H9 (cell line): ENCODE measurements at regions not wholly inside any gene's neighbourhood (a gene's known extent, or its start where the extent isn't known, plus 50 kb on each side); places are given as distances from the start of the nearest gene placed in this dataset.

Experiments used
- DNase-seq: peaks from one replicate; pipeline ENCODE4 v3.0.0-alpha.2; 2017
- H2AFZ ChIP-seq: one replicate; pipeline ENCODE4 v1.6.1; 2013; ENCODE audit warnings: mild to moderate bottlenecking, low read length, control low read depth, moderate library complexity
- H2AK5ac ChIP-seq: 2 replicates; pipeline ENCODE4 v1.6.1; 2013; ENCODE audit warnings: low read length, control low read depth, mixed read lengths; ENCODE audit not compliant: insufficient read length
- H2BK120ac ChIP-seq: one replicate; pipeline ENCODE4 v1.6.1; 2013; ENCODE audit warnings: low read depth, mild to moderate bottlenecking, low read length, control low read depth, inconsistent platforms; ENCODE audit not compliant: poor library complexity, severe bottlenecking
- H2BK12ac ChIP-seq: 2 replicates; pipeline ENCODE4 v1.6.1; 2013; ENCODE audit warnings: low read length, control low read depth, mixed read lengths, low read depth; ENCODE audit not compliant: insufficient read length
- H2BK15ac ChIP-seq: 2 replicates; pipeline ENCODE4 v1.6.1; 2013; ENCODE audit warnings: low read depth, low read length, control low read depth
- H2BK20ac ChIP-seq: one replicate; pipeline ENCODE4 v1.6.1; 2013; ENCODE audit warnings: low read depth, mild to moderate bottlenecking, low read length, control low read depth, inconsistent platforms; ENCODE audit not compliant: poor library complexity, severe bottlenecking
- H2BK5ac ChIP-seq: 2 replicates; pipeline ENCODE4 v1.6.1; 2013; ENCODE audit warnings: low read length, control low read depth, mixed read lengths; ENCODE audit not compliant: insufficient read length
- H3K14ac ChIP-seq: 2 replicates; pipeline ENCODE4 v1.6.1; 2013; ENCODE audit warnings: low read length, control low read depth; ENCODE audit not compliant: insufficient read depth
- H3K18ac ChIP-seq: 2 replicates; pipeline ENCODE4 v1.6.1; 2013; ENCODE audit warnings: low read depth, mild to moderate bottlenecking, mixed read lengths, low read length, control low read depth; ENCODE audit not compliant: insufficient read length
- H3K23ac ChIP-seq: 2 replicates; pipeline ENCODE4 v1.6.1; 2013; ENCODE audit warnings: low read length, control low read depth, mixed read lengths, low read depth; ENCODE audit not compliant: insufficient read length
- H3K23me2 ChIP-seq: 2 replicates; pipeline ENCODE4 v1.6.1; 2013; ENCODE audit warnings: low read depth, mild to moderate bottlenecking, mixed read lengths, low read length, control low read depth; ENCODE audit not compliant: insufficient read length, poor library complexity, severe bottlenecking
- H3K27ac ChIP-seq: 2 replicates; pipeline ENCODE4 v1.5.1; 2013; ENCODE audit warnings: low read length, control low read depth, mixed read lengths, low read depth; ENCODE audit not compliant: insufficient read length
- H3K27me3 ChIP-seq: 2 replicates; pipeline ENCODE4 v1.6.1; 2013; ENCODE audit warnings: low read length, control low read depth, inconsistent platforms; ENCODE audit not compliant: insufficient read depth
- H3K4ac ChIP-seq: 2 replicates; pipeline ENCODE4 v1.6.1; 2013; ENCODE audit warnings: low read depth, mild to moderate bottlenecking, control low read depth, inconsistent platforms, low read length, moderate library complexity
- H3K4me1 ChIP-seq: 2 replicates; pipeline ENCODE4 v1.6.1; 2013; ENCODE audit warnings: low read length, control low read depth, inconsistent platforms; ENCODE audit not compliant: insufficient read depth
- H3K4me2 ChIP-seq: 2 replicates; pipeline ENCODE4 v1.6.1; 2013; ENCODE audit warnings: low read length, control low read depth, mixed read lengths; ENCODE audit not compliant: insufficient read length, insufficient read depth
- H3K56ac ChIP-seq: 2 replicates; pipeline ENCODE4 v1.6.1; 2013; ENCODE audit warnings: low read depth, mild to moderate bottlenecking, mixed read lengths, low read length, control low read depth; ENCODE audit not compliant: insufficient read length
- H3K79me1 ChIP-seq: 2 replicates; pipeline ENCODE4 v1.6.1; 2013; ENCODE audit warnings: low read depth, mild to moderate bottlenecking, moderate library complexity, low read length, control low read depth, inconsistent platforms; ENCODE audit not compliant: insufficient read depth, poor library complexity, severe bottlenecking
- H3K79me2 ChIP-seq: 2 replicates; pipeline ENCODE4 v1.6.1; 2013; ENCODE audit warnings: low read length, control low read depth, inconsistent platforms; ENCODE audit not compliant: insufficient read depth
- H3K9ac ChIP-seq: 2 replicates; pipeline ENCODE4 v1.6.1; 2013; ENCODE audit warnings: low read length, control low read depth, mixed read lengths; ENCODE audit not compliant: insufficient read length; ENCODE audit errors: extremely low read depth
- H3K9me3 ChIP-seq: one replicate; pipeline ENCODE4 v1.6.1; 2013; ENCODE audit warnings: low read depth, low read length, inconsistent platforms; ENCODE audit not compliant: control insufficient read depth
- H3T11ph ChIP-seq: one replicate; pipeline ENCODE4 v1.6.1; 2013; ENCODE audit warnings: mild to moderate bottlenecking, low read length, control low read depth, inconsistent platforms
- H4K20me1 ChIP-seq: one replicate; pipeline ENCODE4 v1.6.1; 2013; ENCODE audit not compliant: control insufficient read depth, insufficient read length, insufficient read depth
- H4K5ac ChIP-seq: 2 replicates; pipeline ENCODE4 v1.6.1; 2013; ENCODE audit warnings: low read depth, mild to moderate bottlenecking, mixed read lengths, low read length, control low read depth; ENCODE audit not compliant: insufficient read length
- H4K8ac ChIP-seq: replicated peaks from 2 replicates; pipeline ENCODE4 v1.6.1; 2013; ENCODE audit warnings: low read length, control low read depth, mixed read lengths, low read depth; ENCODE audit not compliant: insufficient read length
- H4K91ac ChIP-seq: 2 replicates; pipeline ENCODE4 v1.6.1; 2013; ENCODE audit warnings: low read depth, mild to moderate bottlenecking, moderate library complexity, mixed read lengths, low read length, control low read depth; ENCODE audit not compliant: insufficient read length
- H3K27ac Mint-ChIP-seq, 3 experiments: 2 replicates in 2 of 3; 3 replicates in 1 of 3; pipeline ENCODE4 v1.8.0; 2020 to 2021; ENCODE audit warnings: mixed read lengths in 3 of 3, mild to moderate bottlenecking in 1 of 3, moderate library complexity in 1 of 3
- H3K27me3 Mint-ChIP-seq: 2 replicates; pipeline ENCODE4 v1.8.0; 2021; ENCODE audit warnings: low read depth, mild to moderate bottlenecking, moderate library complexity, mixed read lengths
- H3K36me3 Mint-ChIP-seq, 3 experiments: 2 replicates in 2 of 3; 3 replicates in 1 of 3; pipeline ENCODE4 v1.8.0; 2020 to 2021; ENCODE audit warnings: low read depth in 3 of 3, mixed read lengths in 3 of 3; ENCODE audit not compliant: insufficient read depth in 1 of 3
- H3K4me1 Mint-ChIP-seq, 2 experiments: 2 replicates each; pipeline ENCODE4 v1.8.0; 2020; ENCODE audit warnings: mixed read lengths in 2 of 2
- H3K4me3 Mint-ChIP-seq, 2 experiments: 2 replicates in 1 of 2; 3 replicates in 1 of 2; pipeline ENCODE4 v1.8.0; 2020 to 2021; ENCODE audit warnings: mild to moderate bottlenecking in 2 of 2, mixed read lengths in 2 of 2, moderate library complexity in 1 of 2
- H3K9me3 Mint-ChIP-seq, 2 experiments: 2 replicates in 1 of 2; 3 replicates in 1 of 2; pipeline ENCODE4 v1.8.0; 2020; ENCODE audit warnings: mild to moderate bottlenecking in 2 of 2, mixed read lengths in 2 of 2, moderate library complexity in 1 of 2
- WGBS: extraction: QIAGEN DNeasy Blood & Tissue Kit; methylation state at CpG from one replicate; pipeline ENCODE4 v1.1.7; 2013; ENCODE audit warnings: missing lambda C conversion rate, low lambda C conversion rate, mixed read lengths; ENCODE audit not compliant: insufficient read length; ENCODE audit errors: extremely low coverage; 5-methylcytosine and 5-hydroxymethylcytosine counted together
- TF ChIP-seq, protein P1 (sequence below): fragments of 200-600 bp; sonication (generic); conservative IDR thresholded peaks from 3 replicates; pipeline ENCODE4 v1.8.0; 2021; ENCODE audit warnings: antibody characterized with exemption, mild to moderate bottlenecking

- no peak overlapping the region for H3K4me2 ChIP-seq
- no peaks in the 10 kb centered on the region for H3K4me1 ChIP-seq
- no peaks in the 10 kb centered on the region for H3K27me3 Mint-ChIP-seq
- H3K23ac ChIP-seq, result no peak overlapping the region
- no peak overlapping the region for H3K9ac ChIP-seq
- no peak overlapping the region for H4K8ac ChIP-seq
- H2BK12ac ChIP-seq, result no peak overlapping the region
- TF ChIP-seq, protein P1, sequence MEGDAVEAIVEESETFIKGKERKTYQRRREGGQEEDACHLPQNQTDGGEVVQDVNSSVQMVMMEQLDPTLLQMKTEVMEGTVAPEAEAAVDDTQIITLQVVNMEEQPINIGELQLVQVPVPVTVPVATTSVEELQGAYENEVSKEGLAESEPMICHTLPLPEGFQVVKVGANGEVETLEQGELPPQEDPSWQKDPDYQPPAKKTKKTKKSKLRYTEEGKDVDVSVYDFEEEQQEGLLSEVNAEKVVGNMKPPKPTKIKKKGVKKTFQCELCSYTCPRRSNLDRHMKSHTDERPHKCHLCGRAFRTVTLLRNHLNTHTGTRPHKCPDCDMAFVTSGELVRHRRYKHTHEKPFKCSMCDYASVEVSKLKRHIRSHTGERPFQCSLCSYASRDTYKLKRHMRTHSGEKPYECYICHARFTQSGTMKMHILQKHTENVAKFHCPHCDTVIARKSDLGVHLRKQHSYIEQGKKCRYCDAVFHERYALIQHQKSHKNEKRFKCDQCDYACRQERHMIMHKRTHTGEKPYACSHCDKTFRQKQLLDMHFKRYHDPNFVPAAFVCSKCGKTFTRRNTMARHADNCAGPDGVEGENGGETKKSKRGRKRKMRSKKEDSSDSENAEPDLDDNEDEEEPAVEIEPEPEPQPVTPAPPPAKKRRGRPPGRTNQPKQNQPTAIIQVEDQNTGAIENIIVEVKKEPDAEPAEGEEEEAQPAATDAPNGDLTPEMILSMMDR, result no peak
- no peaks in the 10 kb centered on the region for H3K23me2 ChIP-seq
- no peak overlapping the region for H3K4me3 Mint-ChIP-seq
- H4K5ac ChIP-seq, result no peak overlapping the region
- H3K79me2 ChIP-seq, result no peaks in the 10 kb centered on the region
- no peak for DNase-seq
- H3K18ac ChIP-seq, result no peak overlapping the region
- H3K9me3 ChIP-seq, result no peaks in the 10 kb centered on the region
- peaks cover 0 to 4% of the 10 kb centered on the region in 2 experiments; a peak in 2 of 5 replicates for H3K9me3 Mint-ChIP-seq
- no peak overlapping the region for H3K56ac ChIP-seq
- H3K27ac ChIP-seq, result no peak overlapping the region
- no peak overlapping the region for H2AK5ac ChIP-seq
- no peaks in the 10 kb centered on the region for H3K79me1 ChIP-seq
- no peaks in the 10 kb centered on the region for H3K36me3 Mint-ChIP-seq
- no peak overlapping the region for H3K14ac ChIP-seq
- H3K4me1 Mint-ChIP-seq, result no peaks in the 10 kb centered on the region
- no peak overlapping the region for H2BK15ac ChIP-seq
- H2BK20ac ChIP-seq, result no peak overlapping the region
- no peak overlapping the region for H2BK5ac ChIP-seq
- H4K91ac ChIP-seq, result no peak overlapping the region
- H3K27me3 ChIP-seq, result no peaks in the 10 kb centered on the region
- no peak overlapping the region for H2BK120ac ChIP-seq
- no peak overlapping the region; a peak in 1 of 7 replicates for H3K27ac Mint-ChIP-seq
- no peaks in the 10 kb centered on the region for H4K20me1 ChIP-seq
- H2AFZ ChIP-seq, result no peak overlapping the region
- no peak overlapping the region for H3T11ph ChIP-seq
- H3K4ac ChIP-seq, result no peak overlapping the region
- WGBS, result no CpG with 5 or more reads among the region's 9 CpGs
Observed at GRCh38 chr1:218711884-218712674, 366.9 kb downstream of the TGFB2 start.
